Left ventricle myocardium inferior (tissue), 1 donor: ENCODE measurements at regions not wholly inside any gene's neighbourhood (a gene's known extent, or its start where the extent isn't known, plus 50 kb on each side); places are given as distances from the start of the nearest gene placed in this dataset.

Experiments used
- DNase-seq: peaks from one replicate; pipeline ENCODE4 v3.0.0-alpha.2; 2020
- H3K27ac ChIP-seq: fragments of 200-600 bp; replicated peaks from 2 replicates; pipeline ENCODE4 v1.8.0; 2021
- H3K27me3 ChIP-seq: fragments of 200-600 bp; 2 replicates; pipeline ENCODE4 v1.8.0; 2021; ENCODE audit warnings: low read depth
- H3K36me3 ChIP-seq: fragments of 200-600 bp; 2 replicates; pipeline ENCODE4 v1.8.0; 2021
- H3K4me1 ChIP-seq: fragments of 200-600 bp; 2 replicates; pipeline ENCODE4 v1.8.0; 2021
- H3K4me3 ChIP-seq: fragments of 200-600 bp; 2 replicates; pipeline ENCODE4 v1.8.0; 2021; ENCODE audit warnings: mild to moderate bottlenecking, moderate library complexity
- H3K9me3 ChIP-seq: fragments of 200-600 bp; replicated peaks from 2 replicates; pipeline ENCODE4 v1.8.0; 2021
- intact Hi-C: fragments of 100-400 bp; cut with micrococcal nuclease; formaldehyde crosslinking; loops from one replicate; pipeline ENCODE4 v1.11.0; 2022
- TF ChIP-seq, protein P1 (sequence below): fragments of 200-600 bp; IDR thresholded peaks from 2 replicates; pipeline ENCODE4 v1.8.0; 2021; ENCODE audit warnings: antibody characterized with exemption, mild to moderate bottlenecking, borderline replicate concordance
- donor health status: DM: no; HTN: yes; CAD: no; lungs with severe emphysema.

DNA sequence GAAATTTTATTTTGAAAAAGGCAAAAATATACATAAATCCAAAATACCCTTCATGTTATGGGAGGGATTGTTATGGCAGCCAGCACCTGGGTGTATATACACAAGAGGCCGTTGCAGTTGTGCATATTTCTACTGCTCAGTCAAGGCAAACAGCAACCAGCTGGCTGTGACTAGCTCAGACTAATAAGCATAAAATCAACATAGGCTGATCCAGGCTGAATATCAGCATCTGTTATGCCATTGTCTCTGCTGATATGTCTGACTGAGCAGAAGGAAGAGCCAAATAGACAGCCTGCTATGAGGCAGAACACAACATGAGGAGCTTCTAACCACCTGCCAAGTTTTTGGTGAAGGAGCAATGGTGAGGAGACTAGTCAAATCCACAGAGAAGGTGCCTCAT, 457.5 kb upstream of the ALCAM start:
- H3K4me3 ChIP-seq = no peak overlapping the region
- intact Hi-C loops = no loop called here
- H3K9me3 ChIP-seq = peaks cover under 1% of the 10 kb centered on the region
- no peaks in the 10 kb centered on the region for H3K36me3 ChIP-seq
- H3K27me3 ChIP-seq = no peaks in the 10 kb centered on the region
- TF ChIP-seq, protein P1, sequence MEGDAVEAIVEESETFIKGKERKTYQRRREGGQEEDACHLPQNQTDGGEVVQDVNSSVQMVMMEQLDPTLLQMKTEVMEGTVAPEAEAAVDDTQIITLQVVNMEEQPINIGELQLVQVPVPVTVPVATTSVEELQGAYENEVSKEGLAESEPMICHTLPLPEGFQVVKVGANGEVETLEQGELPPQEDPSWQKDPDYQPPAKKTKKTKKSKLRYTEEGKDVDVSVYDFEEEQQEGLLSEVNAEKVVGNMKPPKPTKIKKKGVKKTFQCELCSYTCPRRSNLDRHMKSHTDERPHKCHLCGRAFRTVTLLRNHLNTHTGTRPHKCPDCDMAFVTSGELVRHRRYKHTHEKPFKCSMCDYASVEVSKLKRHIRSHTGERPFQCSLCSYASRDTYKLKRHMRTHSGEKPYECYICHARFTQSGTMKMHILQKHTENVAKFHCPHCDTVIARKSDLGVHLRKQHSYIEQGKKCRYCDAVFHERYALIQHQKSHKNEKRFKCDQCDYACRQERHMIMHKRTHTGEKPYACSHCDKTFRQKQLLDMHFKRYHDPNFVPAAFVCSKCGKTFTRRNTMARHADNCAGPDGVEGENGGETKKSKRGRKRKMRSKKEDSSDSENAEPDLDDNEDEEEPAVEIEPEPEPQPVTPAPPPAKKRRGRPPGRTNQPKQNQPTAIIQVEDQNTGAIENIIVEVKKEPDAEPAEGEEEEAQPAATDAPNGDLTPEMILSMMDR = no peak
- no peak overlapping the region for H3K27ac ChIP-seq
- DNase-seq = no peak
- H3K4me1 ChIP-seq = peaks cover 3% of the 10 kb centered on the region

DNA sequence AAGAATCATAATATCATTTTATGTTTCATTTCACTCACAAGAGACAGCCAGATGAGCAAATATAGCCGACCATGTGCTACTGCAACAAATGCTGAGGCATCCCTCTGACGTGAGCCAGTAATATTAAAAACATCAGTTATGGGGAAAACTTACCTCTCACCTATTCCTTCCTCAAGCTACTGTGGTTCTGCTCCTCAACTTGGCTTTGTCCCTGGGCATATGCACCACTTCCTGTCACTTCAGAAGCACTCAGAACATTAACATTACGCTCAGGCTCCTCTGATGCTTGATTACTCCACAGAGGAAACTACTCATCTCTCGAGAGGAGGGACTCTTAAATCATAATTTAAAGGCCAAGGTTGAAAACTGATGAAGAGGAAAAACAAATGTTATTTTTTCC, 457.0 kb upstream of the ALCAM start:
- intact Hi-C loops = no loop called here
- no peak for DNase-seq
- TF ChIP-seq, protein P1 = no peak
- Histone ChIP-seq H3K27ac (no peak overlapping the region), H3K4me3 (no peak overlapping the region), H3K4me1 (peaks cover 3% of the 10 kb centered on the region), H3K27me3 (no peaks in the 10 kb centered on the region), H3K36me3 (no peaks in the 10 kb centered on the region), H3K9me3 (no peaks in the 10 kb centered on the region)

DNA sequence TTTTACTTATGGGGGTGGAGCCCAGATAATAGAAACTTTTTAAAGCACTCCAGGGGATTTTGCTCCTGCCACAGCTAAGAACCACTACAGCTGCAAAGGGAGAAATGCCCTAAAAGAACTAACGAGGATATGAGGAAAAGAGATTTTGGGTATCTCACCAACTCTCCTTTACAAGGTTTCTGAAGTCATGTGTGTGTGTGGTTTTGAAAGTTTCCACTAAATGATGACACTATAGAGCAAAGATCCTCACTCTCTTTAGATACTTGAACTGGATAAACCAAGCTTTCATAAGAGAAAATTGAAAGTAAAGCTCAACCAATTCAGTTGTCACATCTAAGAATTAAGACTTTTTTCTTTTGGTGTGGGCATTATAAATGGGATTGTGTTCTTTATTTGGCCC, 455.3 kb upstream of the ALCAM start:
- TF ChIP-seq, protein P1 = no peak
- Histone ChIP-seq H3K4me3 (no peak overlapping the region), H3K27ac (no peak overlapping the region), H3K36me3 (no peaks in the 10 kb centered on the region), H3K27me3 (no peaks in the 10 kb centered on the region), H3K4me1 (no peaks in the 10 kb centered on the region), H3K9me3 (no peaks in the 10 kb centered on the region)
- intact Hi-C loops = no loop called here
- DNase-seq = no peak

DNA sequence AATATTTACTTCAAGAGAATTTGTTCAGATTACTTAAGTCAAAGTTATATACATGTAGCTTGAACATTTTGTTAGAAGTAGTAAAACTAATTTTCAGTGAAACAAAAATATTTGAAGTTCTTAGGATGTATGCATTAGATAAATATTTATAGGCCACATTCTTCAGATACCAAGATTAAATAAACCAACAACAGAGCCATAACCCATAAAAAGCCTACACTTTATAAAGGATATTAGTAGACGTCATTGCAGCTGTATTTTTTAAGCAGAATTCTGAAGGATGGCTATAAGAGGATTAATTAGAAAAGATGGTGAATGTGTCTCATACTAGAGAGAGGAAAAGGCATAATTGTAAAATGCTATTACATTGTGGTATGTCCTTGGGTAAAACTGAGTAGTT, 449.7 kb upstream of the ALCAM start:
- TF ChIP-seq, protein P1 = no peak
- intact Hi-C loops = no loop called here

DNA sequence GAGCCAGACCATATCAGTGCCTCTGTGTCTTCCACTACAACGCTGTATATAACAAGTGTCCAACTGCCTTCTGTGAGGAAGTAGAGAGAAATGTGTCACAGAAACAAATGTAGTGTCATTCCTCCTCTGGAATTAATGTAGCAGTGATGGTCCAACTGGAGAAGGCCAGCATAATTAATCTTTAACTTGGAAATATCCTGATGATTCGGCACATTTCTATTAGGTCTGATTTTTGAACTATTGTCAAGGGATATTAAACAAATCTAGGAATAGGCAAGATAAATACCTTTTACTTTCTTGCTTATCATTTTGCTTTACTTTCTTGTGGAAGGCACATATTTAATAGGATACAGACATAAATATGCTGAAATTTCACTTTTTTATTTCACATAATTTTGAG, 446.2 kb upstream of the ALCAM start:
- H3K27ac ChIP-seq = no peak overlapping the region
- H3K4me3 ChIP-seq = no peak overlapping the region
- H3K36me3 ChIP-seq = no peaks in the 10 kb centered on the region
- no peaks in the 10 kb centered on the region for H3K27me3 ChIP-seq
- TF ChIP-seq, protein P1 = no peak
- no peak for DNase-seq
- no peaks in the 10 kb centered on the region for H3K9me3 ChIP-seq
- H3K4me1 ChIP-seq = no peaks in the 10 kb centered on the region
- intact Hi-C loops = no loop called here

More for the DNA sequence above, 449.7 kb upstream of the ALCAM start:
- H3K27ac ChIP-seq = no peak overlapping the region
- no peak for DNase-seq
- no peaks in the 10 kb centered on the region for H3K9me3 ChIP-seq
- no peaks in the 10 kb centered on the region for H3K36me3 ChIP-seq
- no peaks in the 10 kb centered on the region for H3K27me3 ChIP-seq
- H3K4me1 ChIP-seq = no peaks in the 10 kb centered on the region
- H3K4me3 ChIP-seq = no peak overlapping the region

DNA sequence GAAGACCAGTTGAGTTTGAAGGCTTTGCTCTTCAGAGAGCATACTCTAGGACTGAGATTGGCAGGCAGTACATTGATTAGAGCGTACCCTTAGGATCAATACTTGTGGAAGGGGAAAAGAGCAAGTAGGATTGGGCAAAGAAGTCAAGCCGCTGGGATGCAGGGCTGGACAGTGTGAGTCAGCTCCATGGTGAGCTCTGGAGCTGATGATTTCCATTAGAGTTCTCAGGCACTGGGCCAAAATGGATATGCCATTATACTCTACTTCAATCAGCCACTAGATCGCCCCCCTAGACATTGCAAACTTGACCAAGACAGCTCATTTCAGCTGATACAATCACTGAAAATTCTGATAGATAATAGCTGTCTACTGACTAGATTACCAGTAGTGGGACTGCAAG, 432.7 kb upstream of the ALCAM start:
- Histone ChIP-seq H3K36me3 (no peaks in the 10 kb centered on the region), H3K4me1 (no peaks in the 10 kb centered on the region), H3K27me3 (no peaks in the 10 kb centered on the region), H3K27ac (no peak overlapping the region), H3K9me3 (no peaks in the 10 kb centered on the region), H3K4me3 (no peak overlapping the region)
- TF ChIP-seq, protein P1 = no peak
- DNase-seq = no peak
- intact Hi-C loops = no loop called here
